GM13977 (cell line): ENCODE measurements at regions not wholly inside any gene's neighbourhood (a gene's known extent, or its start where the extent isn't known, plus 50 kb on each side); places are given as distances from the start of the nearest gene placed in this dataset.

ENCODE experiments used
- DNase-seq: peaks from one replicate; pipeline ENCODE4 v3.0.0; 2012; ENCODE audit warnings: low spot score
- in situ Hi-C: fragments of 300-500 bp; cut with MboI; formaldehyde crosslinking; loops from one replicate; pipeline ENCODE4 v1.12.0; 2022; ENCODE audit warnings: low sequenced_read_pairs, low pct_unique_long_range_greater_than_20kb, mixed read lengths, inconsistent platforms; ENCODE audit not compliant: unreplicated experiment
- TF ChIP-seq, protein P1 (sequence below): IDR thresholded peaks from 2 replicates; pipeline ENCODE4 v1.5.1; 2012; ENCODE audit warnings: mild to moderate bottlenecking, control low read depth; ENCODE audit not compliant: insufficient read depth; ENCODE audit errors: extremely low read depth, missing control alignments

DNA sequence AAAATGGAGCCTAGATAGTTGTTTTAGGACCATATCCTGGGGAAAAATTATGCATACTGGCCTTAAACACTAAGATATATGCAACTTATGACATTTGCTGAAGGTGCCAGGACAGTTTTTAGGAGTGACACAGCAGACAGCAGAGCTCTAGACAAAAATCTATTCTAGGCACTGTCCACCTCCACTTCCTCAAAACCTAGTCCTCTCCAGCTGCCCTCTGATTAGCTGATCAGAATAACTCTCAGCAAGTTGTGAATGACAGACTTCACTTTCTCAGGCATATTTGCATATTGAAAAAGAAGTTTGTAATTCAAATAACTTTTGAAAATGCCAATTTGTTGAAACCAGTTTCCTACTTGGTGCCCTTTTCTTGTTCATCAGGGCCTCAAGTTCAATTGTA is 152.3 kb upstream of the STEAP4 start:
- in situ Hi-C loops: no loop called here
- DNase-seq: no peak

GRCh38 chr7:88458279-88458678 is 151.6 kb upstream of the STEAP4 start:
- TF ChIP-seq, protein P1, sequence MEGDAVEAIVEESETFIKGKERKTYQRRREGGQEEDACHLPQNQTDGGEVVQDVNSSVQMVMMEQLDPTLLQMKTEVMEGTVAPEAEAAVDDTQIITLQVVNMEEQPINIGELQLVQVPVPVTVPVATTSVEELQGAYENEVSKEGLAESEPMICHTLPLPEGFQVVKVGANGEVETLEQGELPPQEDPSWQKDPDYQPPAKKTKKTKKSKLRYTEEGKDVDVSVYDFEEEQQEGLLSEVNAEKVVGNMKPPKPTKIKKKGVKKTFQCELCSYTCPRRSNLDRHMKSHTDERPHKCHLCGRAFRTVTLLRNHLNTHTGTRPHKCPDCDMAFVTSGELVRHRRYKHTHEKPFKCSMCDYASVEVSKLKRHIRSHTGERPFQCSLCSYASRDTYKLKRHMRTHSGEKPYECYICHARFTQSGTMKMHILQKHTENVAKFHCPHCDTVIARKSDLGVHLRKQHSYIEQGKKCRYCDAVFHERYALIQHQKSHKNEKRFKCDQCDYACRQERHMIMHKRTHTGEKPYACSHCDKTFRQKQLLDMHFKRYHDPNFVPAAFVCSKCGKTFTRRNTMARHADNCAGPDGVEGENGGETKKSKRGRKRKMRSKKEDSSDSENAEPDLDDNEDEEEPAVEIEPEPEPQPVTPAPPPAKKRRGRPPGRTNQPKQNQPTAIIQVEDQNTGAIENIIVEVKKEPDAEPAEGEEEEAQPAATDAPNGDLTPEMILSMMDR: no peak
- in situ Hi-C loops: no loop called here
- DNase-seq: no peak

More for the DNA sequence above, 152.3 kb upstream of the STEAP4 start:
- TF ChIP-seq, protein P1: no peak

DNA sequence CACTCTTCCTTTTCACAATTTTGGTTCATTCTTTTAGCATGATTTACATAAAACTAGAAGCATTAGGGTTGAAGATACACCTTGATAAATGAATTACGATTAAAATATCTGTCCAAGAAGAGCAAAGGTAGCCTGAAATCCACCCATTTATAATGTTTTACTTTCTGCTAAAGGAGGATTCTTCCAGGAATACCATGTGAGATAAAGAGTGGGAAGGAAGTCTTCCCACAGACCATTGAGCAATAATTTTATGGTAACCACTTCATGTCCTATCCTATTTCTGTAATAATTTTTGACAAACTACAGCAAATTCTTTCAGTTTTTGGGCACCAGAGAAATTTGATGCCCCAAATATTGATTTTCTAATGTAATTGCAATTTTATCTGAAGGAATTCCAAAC is 150.6 kb upstream of the STEAP4 start:
- in situ Hi-C loops: no loop called here
- DNase-seq: no peak
- TF ChIP-seq, protein P1: no peak

DNA sequence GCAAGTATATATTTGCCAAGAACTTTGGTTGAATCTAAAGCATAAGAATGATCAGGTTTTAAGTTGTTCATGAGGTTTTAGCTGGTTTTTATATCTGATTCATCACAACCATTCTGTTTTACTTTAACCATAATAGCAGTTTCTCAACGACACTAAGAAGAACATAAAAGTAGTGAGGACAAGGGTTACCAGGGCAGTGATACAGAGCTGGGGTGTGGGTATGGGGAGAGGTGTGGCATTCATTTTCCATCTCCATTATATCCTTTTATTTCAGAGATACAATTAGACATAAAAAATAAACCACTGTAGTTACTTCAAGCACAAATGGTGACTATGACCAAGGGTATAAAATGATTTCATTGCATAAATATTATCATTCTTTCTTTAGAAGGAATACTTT is 149.8 kb upstream of the STEAP4 start:
- TF ChIP-seq, protein P1: no peak
- in situ Hi-C loops: no loop called here
- DNase-seq: no peak

DNA sequence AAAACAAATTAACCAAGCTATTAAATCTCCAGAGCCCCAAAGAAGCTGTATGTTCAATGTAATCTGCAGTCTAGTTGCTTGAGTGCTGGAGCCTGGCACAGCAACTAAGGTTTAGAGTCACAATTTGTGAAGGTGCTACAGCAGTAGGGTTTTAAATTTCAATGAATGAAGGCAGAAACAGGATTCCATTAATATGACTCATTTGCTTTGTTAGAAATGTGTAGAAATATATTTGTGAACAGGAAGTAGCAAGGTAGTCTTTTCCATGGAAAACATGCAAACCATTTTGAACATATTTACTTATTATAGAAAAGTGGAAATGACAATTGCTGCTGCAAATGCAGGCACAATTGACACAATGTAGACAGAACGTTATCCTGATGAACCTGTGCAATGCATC is 149.0 kb upstream of the STEAP4 start:
- TF ChIP-seq, protein P1: no peak
- in situ Hi-C loops: no loop called here
- no peak for DNase-seq

- TF ChIP-seq, protein P1: no peak
- no peak for DNase-seq
- in situ Hi-C loops: no loop called here
These were observed 146.0 kb upstream of the STEAP4 start for GRCh38 chr7:88452646-88453045.

- TF ChIP-seq, protein P1: no peak
- in situ Hi-C loops: no loop called here
- no peak for DNase-seq
These were observed 144.2 kb upstream of the STEAP4 start for GRCh38 chr7:88450874-88451273.
